ENCODE measurements at regions not wholly inside any gene's neighbourhood (a gene's known extent, or its start where the extent isn't known, plus 50 kb on each side); places are given as distances from the start of the nearest gene placed in this dataset.

DNA sequence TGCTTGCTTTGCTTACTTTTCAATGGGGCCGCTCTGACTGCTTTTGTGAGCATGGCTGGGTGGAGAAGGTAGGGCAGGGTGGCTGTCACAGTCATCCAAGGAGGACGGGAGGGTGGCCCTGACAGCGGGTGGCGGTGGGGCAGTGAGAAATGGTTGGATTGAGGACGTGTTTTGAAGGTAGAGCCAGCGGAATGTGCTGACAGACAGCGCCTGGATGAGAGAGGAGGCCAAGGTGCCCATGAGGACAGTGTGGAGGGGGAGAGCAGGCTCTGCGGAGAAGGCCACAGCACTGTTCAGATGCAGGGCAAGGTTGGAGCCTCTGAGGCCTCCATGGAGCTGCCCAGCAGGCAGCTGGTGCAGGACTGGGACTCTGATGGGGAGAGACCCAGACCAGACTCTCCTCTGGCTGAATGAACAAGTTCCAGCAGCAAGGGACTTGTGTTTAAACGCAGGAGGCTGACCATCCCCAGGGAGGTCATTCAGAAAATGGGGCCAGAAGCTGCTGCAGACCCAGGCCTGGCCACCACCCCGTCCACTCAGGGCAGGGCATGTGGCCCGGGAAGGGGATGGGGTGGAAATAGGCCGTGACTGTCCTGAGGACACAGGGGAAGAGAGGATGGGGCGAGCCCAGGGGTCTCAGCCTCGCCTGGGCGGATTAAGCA, 120.3 kb upstream of the PRR20G start:
- H3K4me3 ChIP-seq (ENCODE audit: low read depth, low read length) = no peak overlapping the region
- DNase-seq (ENCODE audit: low read depth) = no peak
- no peak for TF ChIP-seq POLR2A (IDR thresholded peaks at IDR 0.05; ENCODE audit: extremely low read depth, insufficient read length)

DNA sequence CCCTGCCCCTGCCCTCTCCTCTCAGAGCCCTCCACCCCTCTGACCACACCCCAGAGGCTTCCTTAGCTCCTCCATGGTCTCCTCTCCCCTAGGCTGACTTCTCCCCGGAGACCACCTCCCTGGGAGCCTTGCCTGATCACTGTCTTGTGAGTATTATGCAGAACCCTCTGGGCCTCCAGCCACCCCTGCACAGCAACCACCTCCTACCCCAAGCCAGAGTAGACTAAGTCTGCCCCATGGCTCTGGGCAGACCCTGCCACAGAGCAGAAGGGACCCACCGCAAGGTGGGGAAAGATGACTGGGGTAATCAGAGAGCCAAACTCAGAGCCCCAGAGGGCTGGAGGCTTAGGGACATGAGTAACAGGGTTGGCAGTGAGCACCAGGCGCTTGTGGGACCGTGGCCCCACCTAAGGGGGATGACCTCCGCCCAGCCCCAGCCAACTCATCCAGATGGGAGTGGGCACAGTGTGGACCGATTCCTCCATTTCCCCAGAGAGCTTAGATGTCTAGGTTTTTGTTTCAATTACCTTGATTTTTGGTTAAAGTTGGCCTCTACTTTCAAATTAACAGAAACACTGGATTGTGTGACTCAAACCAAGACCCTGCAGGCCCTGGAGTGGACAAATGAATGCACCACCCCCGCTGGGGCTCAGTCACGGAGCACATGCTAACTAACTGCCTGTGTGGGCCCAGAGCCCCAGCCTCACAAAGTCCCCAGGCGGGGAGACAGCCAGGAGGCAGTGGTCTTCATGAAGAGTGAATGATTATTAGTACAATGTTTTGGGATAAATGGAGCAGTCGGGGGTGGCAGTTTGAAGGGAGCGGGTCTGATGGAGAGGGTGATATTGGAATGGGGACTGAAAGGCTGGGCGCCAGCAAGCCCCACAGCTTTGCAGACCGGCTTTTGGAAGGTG, 119.4 kb upstream of the PRR20G start:
- no peak for TF ChIP-seq POLR2A (IDR thresholded peaks at IDR 0.05; ENCODE audit: extremely low read depth, insufficient read length)
- TF ChIP-seq MAX (IDR thresholded peaks at IDR 0.05; ENCODE audit: low read depth, low read length) = no peak
- no peak for TF ChIP-seq MYC (IDR thresholded peaks at IDR 0.05; ENCODE audit: low read depth, low read length)
- no peak for TF ChIP-seq CTCF (IDR thresholded peaks at IDR 0.05; ENCODE audit: low read depth, low read length)
- DNase-seq (ENCODE audit: low read depth) = no peak
- H3K4me3 ChIP-seq (ENCODE audit: low read depth, low read length) = no peak overlapping the region

GRCh38 chr3:127406309-127407025, 118.6 kb upstream of the PRR20G start:
- no peak overlapping the region for H3K4me3 ChIP-seq (ENCODE audit: low read depth, low read length)
- DNase-seq (ENCODE audit: low read depth) = peak; percentile 49
- TF ChIP-seq CTCF (IDR thresholded peaks at IDR 0.05; ENCODE audit: low read depth, low read length) (peak; percentile 29), POLR2A (IDR thresholded peaks at IDR 0.05; ENCODE audit: extremely low read depth, insufficient read length) (no peak)

DNA sequence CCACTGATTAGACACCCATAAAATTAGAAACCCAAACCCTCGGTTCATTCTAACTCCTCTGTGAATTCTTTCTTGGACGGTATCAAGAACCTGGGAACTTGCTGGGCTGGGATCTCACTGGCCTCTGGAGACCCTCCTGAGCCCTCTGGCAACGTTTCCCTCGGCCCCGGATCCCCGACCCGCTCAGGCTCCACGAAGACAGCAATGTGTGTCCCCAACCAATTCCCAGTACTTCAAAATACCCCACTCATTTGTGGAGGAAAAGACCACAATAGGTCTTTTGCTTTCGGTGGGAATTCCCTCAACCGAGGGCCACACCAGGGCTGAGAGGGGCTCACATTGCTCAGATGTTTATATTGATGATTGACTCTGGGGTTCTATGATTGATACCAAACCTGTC, 117.9 kb upstream of the PRR20G start:
- no peak for TF ChIP-seq POLR2A (IDR thresholded peaks at IDR 0.05; ENCODE audit: extremely low read depth, insufficient read length)
- TF ChIP-seq CTCF (IDR thresholded peaks at IDR 0.05; ENCODE audit: low read depth, low read length) = no peak
- TF ChIP-seq MAX (IDR thresholded peaks at IDR 0.05; ENCODE audit: low read depth, low read length) = no peak
- TF ChIP-seq MYC (IDR thresholded peaks at IDR 0.05; ENCODE audit: low read depth, low read length) = no peak
- H3K4me3 ChIP-seq (ENCODE audit: low read depth, low read length) = no peak overlapping the region
- DNase-seq (ENCODE audit: low read depth) = no peak

- no peak for DNase-seq (ENCODE audit: low read depth)
- no peak overlapping the region for H3K4me3 ChIP-seq (ENCODE audit: low read depth, low read length)
- no peak for TF ChIP-seq CTCF (IDR thresholded peaks at IDR 0.05; ENCODE audit: low read depth, low read length)
- no peak for TF ChIP-seq POLR2A (IDR thresholded peaks at IDR 0.05; ENCODE audit: extremely low read depth, insufficient read length)
- no peak for TF ChIP-seq MYC (IDR thresholded peaks at IDR 0.05; ENCODE audit: low read depth, low read length)
- no peak for TF ChIP-seq MAX (IDR thresholded peaks at IDR 0.05; ENCODE audit: low read depth, low read length)
Measured at GRCh38 chr3:127405010-127405598, 117.3 kb upstream of the PRR20G start.

All from NB4 (cell line).